Astrocyte (in vitro differentiated cells and primary cell): ENCODE measurements at regions not wholly inside any gene's neighbourhood (a gene's known extent, or its start where the extent isn't known, plus 50 kb on each side); places are given as distances from the start of the nearest gene placed in this dataset.

Source experiments
- DNase-seq: peaks from one replicate; pipeline ENCODE4 v3.0.0-alpha.2; 2010; ENCODE audit warnings: low read depth
- FAIRE-seq: peaks from 2 replicates; lab custom pipeline; 2011; peaks lifted over from hg19 to GRCh38; lab: Jason Lieb, UNC
- H2AFZ ChIP-seq: 2 replicates; pipeline ENCODE4 v1.6.0; 2012; ENCODE audit warnings: low read depth, low read length, inconsistent platforms
- H3K27ac ChIP-seq: 2 replicates; pipeline ENCODE4 v1.5.1; 2011; ENCODE audit warnings: low read depth, low read length, inconsistent platforms
- H3K27me3 ChIP-seq: 2 replicates; pipeline ENCODE4 v1.6.0; 2011; ENCODE audit warnings: low read length, inconsistent platforms; ENCODE audit not compliant: insufficient read depth
- H3K36me3 ChIP-seq: 2 replicates; pipeline ENCODE4 v1.5.1; 2011; ENCODE audit warnings: low read length, inconsistent platforms; ENCODE audit not compliant: insufficient read depth
- H3K4me1 ChIP-seq: 2 replicates; pipeline ENCODE4 v1.5.1; 2011; ENCODE audit warnings: low read length, inconsistent platforms; ENCODE audit not compliant: insufficient read depth
- H3K4me2 ChIP-seq: 2 replicates; pipeline ENCODE4 v1.6.0; 2012; ENCODE audit warnings: low read length, inconsistent platforms
- H3K4me3 ChIP-seq: 2 replicates; pipeline ENCODE4 v1.5.1; 2011; ENCODE audit warnings: low read depth, mild to moderate bottlenecking, low read length, inconsistent platforms; ENCODE audit not compliant: insufficient read depth
- H3K79me2 ChIP-seq: 2 replicates; pipeline ENCODE4 v1.6.0; 2012; ENCODE audit warnings: mild to moderate bottlenecking, low read length, inconsistent platforms; ENCODE audit not compliant: insufficient read depth
- H3K9ac ChIP-seq: 2 replicates; pipeline ENCODE4 v1.6.0; 2012; ENCODE audit warnings: mild to moderate bottlenecking, low read length, inconsistent platforms
- H3K9me3 ChIP-seq: 2 replicates; pipeline ENCODE4 v1.5.1; 2012; ENCODE audit warnings: low read depth, mild to moderate bottlenecking, low read length, inconsistent platforms; ENCODE audit not compliant: insufficient read depth
- H4K20me1 ChIP-seq: 2 replicates; pipeline ENCODE4 v1.6.0; 2012; ENCODE audit warnings: low read length, inconsistent platforms; ENCODE audit not compliant: insufficient read depth
- H3K27ac Mint-ChIP-seq: one replicate; pipeline ENCODE4 v1.8.0; 2021; ENCODE audit warnings: mild to moderate bottlenecking, mixed read lengths; ENCODE audit not compliant: unreplicated experiment
- H3K27me3 Mint-ChIP-seq: one replicate; pipeline ENCODE4 v1.8.0; 2021; ENCODE audit warnings: low read depth, mixed read lengths; ENCODE audit not compliant: unreplicated experiment
- H3K36me3 Mint-ChIP-seq: one replicate; pipeline ENCODE4 v1.8.0; 2021; ENCODE audit warnings: low read depth, mixed read lengths; ENCODE audit not compliant: unreplicated experiment
- H3K4me1 Mint-ChIP-seq: one replicate; pipeline ENCODE4 v1.8.0; 2021; ENCODE audit warnings: low read depth, mixed read lengths; ENCODE audit not compliant: unreplicated experiment
- H3K4me3 Mint-ChIP-seq: one replicate; pipeline ENCODE4 v1.8.0; 2021; ENCODE audit warnings: mild to moderate bottlenecking, moderate library complexity, mixed read lengths; ENCODE audit not compliant: unreplicated experiment
- H3K9me3 Mint-ChIP-seq: one replicate; pipeline ENCODE4 v1.8.0; 2021; ENCODE audit warnings: mild to moderate bottlenecking, mixed read lengths; ENCODE audit not compliant: unreplicated experiment
- EZH2 ChIP-seq: IDR thresholded peaks from 2 replicates; pipeline ENCODE4 v1.6.1; 2012; ENCODE audit warnings: mild to moderate bottlenecking, low read length, inconsistent platforms; ENCODE audit not compliant: insufficient read depth
- TF ChIP-seq, protein P1 (sequence below): IDR thresholded peaks from 2 replicates; pipeline ENCODE4 v1.5.1; 2011; ENCODE audit warnings: low read depth, mild to moderate bottlenecking, inconsistent platforms, low read length, moderate library complexity; ENCODE audit not compliant: insufficient read depth

DNA sequence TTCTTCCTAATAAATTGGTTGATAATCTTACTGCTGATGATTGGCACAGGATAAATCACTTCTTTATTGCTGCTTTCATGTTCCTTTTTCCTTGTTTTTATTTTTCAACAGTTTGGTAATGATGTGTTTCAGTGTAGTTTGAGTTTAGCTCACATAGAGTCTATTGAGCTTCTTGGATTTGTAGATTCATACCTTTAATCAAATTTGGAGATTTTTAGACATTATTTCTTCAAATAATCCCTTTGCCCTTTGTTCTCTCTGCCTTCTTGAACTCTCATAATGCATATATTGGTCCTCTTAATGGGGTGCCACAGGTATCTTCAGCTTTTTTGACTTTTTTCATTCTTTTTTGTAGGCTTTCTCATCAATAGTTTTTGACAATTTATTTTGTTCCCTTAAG is 275.3 kb downstream of the TLE4 start:
- no peak overlapping the region for H3K9ac ChIP-seq
- TF ChIP-seq, protein P1, sequence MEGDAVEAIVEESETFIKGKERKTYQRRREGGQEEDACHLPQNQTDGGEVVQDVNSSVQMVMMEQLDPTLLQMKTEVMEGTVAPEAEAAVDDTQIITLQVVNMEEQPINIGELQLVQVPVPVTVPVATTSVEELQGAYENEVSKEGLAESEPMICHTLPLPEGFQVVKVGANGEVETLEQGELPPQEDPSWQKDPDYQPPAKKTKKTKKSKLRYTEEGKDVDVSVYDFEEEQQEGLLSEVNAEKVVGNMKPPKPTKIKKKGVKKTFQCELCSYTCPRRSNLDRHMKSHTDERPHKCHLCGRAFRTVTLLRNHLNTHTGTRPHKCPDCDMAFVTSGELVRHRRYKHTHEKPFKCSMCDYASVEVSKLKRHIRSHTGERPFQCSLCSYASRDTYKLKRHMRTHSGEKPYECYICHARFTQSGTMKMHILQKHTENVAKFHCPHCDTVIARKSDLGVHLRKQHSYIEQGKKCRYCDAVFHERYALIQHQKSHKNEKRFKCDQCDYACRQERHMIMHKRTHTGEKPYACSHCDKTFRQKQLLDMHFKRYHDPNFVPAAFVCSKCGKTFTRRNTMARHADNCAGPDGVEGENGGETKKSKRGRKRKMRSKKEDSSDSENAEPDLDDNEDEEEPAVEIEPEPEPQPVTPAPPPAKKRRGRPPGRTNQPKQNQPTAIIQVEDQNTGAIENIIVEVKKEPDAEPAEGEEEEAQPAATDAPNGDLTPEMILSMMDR, result no peak
- no peak for TF ChIP-seq EZH2
- no peaks in the 10 kb centered on the region for H4K20me1 ChIP-seq
- H3K79me2 ChIP-seq, result no peaks in the 10 kb centered on the region
- no peak overlapping the region for H3K4me3 Mint-ChIP-seq
- no peak overlapping the region for H3K27ac Mint-ChIP-seq
- H3K27me3 Mint-ChIP-seq, result no peaks in the 10 kb centered on the region
- peaks cover 6% of the 10 kb centered on the region for H3K9me3 ChIP-seq
- H3K36me3 Mint-ChIP-seq, result no peaks in the 10 kb centered on the region
- DNase-seq, result no peak
- no peak overlapping the region for H3K4me3 ChIP-seq
- FAIRE-seq, result no peak
- no peak overlapping the region for H2AFZ ChIP-seq
- H3K9me3 Mint-ChIP-seq, result no peaks in the 10 kb centered on the region
- no peaks in the 10 kb centered on the region for H3K27me3 ChIP-seq
- H3K27ac ChIP-seq, result no peak overlapping the region
- H3K4me2 ChIP-seq, result no peak overlapping the region
- no peaks in the 10 kb centered on the region for H3K4me1 Mint-ChIP-seq
- H3K36me3 ChIP-seq, result no peaks in the 10 kb centered on the region
- no peaks in the 10 kb centered on the region for H3K4me1 ChIP-seq

DNA sequence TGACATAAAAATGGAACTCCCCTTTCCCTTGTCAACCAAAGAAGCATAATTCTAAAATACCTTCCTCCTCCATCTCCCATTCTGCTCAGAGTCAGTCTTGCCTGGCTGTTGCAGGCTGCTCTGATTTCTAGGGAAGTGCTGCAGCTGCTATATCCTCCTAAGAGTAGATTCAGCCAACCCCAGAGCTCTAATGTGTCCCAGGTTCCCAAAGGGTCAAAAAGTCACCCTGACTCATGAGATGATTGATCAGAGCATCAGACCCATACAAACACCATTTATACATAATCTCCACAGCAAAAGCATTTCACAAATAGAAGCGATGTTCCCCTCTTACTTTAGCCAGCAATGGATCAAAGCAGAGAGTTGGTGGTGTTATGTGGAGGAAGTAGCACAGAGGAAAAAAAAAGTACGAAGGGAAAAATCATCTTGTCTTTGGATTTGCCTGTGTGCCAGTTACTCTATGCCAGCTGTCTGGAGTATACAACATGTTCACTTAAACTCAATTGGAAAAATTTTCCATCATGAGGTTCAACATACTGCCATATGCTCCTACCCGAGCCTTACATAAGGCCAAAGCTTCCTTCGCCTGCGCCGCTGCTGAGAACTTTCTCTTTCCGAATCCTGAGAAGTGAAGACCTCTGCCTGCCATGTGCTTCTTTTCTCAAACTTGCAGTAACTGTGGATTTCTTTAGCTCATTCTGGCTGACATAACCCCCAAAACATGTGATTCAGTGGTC is 258.0 kb downstream of the TLE4 start:
- Histone ChIP-seq H3K36me3 (no peaks in the 10 kb centered on the region), H2AFZ (no peak overlapping the region), H3K9ac (no peak overlapping the region), H3K4me3 (no peak overlapping the region), H3K27ac (no peak overlapping the region), H3K79me2 (no peaks in the 10 kb centered on the region), H3K4me1 (no peaks in the 10 kb centered on the region), H3K9me3 (no peaks in the 10 kb centered on the region), H3K27me3 (no peaks in the 10 kb centered on the region), H3K4me2 (no peak overlapping the region), H4K20me1 (no peaks in the 10 kb centered on the region)
- H3K4me1 Mint-ChIP-seq, result no peaks in the 10 kb centered on the region
- DNase-seq (no peak), FAIRE-seq (no peak)
- H3K9me3 Mint-ChIP-seq, result peaks cover 1% of the 10 kb centered on the region
- TF ChIP-seq, protein P1, result no peak
- TF ChIP-seq EZH2, result no peak
- no peaks in the 10 kb centered on the region for H3K36me3 Mint-ChIP-seq
- H3K27ac Mint-ChIP-seq, result no peak overlapping the region
- H3K4me3 Mint-ChIP-seq, result no peak overlapping the region
- H3K27me3 Mint-ChIP-seq, result peaks cover 3% of the 10 kb centered on the region

DNA sequence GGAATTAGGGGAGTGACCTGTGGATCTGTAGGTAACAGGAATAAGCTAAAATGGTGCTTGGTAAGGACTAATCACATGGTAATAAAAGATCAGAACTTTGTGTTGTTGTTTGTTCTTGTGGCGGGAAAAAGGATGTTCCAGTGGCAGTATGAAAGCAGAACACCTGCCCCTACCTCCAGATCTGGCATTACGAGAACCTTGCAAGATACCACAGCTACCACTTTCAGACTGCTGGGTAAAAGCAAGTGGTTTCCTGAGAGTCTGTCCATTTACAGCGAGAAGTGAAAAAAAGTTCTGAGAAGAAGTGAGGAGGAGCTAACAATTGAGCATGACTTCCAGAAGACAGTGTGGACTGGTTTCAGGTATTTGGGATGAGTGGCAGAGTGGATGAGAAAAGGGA is 252.5 kb downstream of the TLE4 start:
- Mint-ChIP-seq H3K27ac (no peak overlapping the region), H3K36me3 (no peaks in the 10 kb centered on the region), H3K4me1 (no peaks in the 10 kb centered on the region), H3K4me3 (no peak overlapping the region), H3K27me3 (peaks cover 17% of the 10 kb centered on the region), H3K9me3 (no peaks in the 10 kb centered on the region)
- H3K27me3 ChIP-seq, result no peaks in the 10 kb centered on the region
- H4K20me1 ChIP-seq, result no peaks in the 10 kb centered on the region
- no peak overlapping the region for H3K9ac ChIP-seq
- no peaks in the 10 kb centered on the region for H3K4me1 ChIP-seq
- no peak for FAIRE-seq
- no peak overlapping the region for H3K27ac ChIP-seq
- no peak overlapping the region for H2AFZ ChIP-seq
- no peak for TF ChIP-seq EZH2
- TF ChIP-seq, protein P1, result no peak
- no peaks in the 10 kb centered on the region for H3K79me2 ChIP-seq
- no peaks in the 10 kb centered on the region for H3K36me3 ChIP-seq
- H3K4me2 ChIP-seq, result no peak overlapping the region
- no peak for DNase-seq
- H3K9me3 ChIP-seq, result no peaks in the 10 kb centered on the region
- H3K4me3 ChIP-seq, result no peak overlapping the region
